ENCODE measurements at regions not wholly inside any gene's neighbourhood (a gene's known extent, or its start where the extent isn't known, plus 50 kb on each side); places are given as distances from the start of the nearest gene placed in this dataset.

DNA sequence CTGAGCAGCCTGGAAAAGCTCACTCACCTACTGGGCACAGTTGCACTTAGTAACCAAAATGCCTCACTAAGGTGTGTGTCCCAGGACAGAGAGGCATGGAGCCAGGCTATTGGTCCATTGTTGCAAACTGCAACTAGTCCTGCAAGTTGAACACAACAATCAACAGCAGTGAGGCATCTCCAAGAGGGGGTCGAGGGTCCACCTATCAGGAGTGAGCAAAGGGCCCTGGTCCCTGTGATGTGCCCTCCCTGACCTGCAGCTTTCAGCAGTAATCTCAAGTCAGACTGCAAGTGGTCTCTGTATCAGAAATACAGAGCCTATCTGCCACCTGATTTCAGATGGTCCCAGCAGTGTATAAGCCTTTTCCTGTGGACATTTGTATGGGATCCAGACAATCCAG is 50.2 kb upstream of the TGM3 start:
- TF ChIP-seq, protein P1, sequence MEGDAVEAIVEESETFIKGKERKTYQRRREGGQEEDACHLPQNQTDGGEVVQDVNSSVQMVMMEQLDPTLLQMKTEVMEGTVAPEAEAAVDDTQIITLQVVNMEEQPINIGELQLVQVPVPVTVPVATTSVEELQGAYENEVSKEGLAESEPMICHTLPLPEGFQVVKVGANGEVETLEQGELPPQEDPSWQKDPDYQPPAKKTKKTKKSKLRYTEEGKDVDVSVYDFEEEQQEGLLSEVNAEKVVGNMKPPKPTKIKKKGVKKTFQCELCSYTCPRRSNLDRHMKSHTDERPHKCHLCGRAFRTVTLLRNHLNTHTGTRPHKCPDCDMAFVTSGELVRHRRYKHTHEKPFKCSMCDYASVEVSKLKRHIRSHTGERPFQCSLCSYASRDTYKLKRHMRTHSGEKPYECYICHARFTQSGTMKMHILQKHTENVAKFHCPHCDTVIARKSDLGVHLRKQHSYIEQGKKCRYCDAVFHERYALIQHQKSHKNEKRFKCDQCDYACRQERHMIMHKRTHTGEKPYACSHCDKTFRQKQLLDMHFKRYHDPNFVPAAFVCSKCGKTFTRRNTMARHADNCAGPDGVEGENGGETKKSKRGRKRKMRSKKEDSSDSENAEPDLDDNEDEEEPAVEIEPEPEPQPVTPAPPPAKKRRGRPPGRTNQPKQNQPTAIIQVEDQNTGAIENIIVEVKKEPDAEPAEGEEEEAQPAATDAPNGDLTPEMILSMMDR (IDR thresholded peaks at IDR 0.05), result no peak
- TF ChIP-seq HMGXB4 (CRISPR knock-in tag; IDR thresholded peaks at IDR 0.05; ENCODE audit: borderline replicate concordance), result no peak
- TF ChIP-seq EP300 (IDR thresholded peaks at IDR 0.05), result no peak
- TF ChIP-seq, protein P2, sequence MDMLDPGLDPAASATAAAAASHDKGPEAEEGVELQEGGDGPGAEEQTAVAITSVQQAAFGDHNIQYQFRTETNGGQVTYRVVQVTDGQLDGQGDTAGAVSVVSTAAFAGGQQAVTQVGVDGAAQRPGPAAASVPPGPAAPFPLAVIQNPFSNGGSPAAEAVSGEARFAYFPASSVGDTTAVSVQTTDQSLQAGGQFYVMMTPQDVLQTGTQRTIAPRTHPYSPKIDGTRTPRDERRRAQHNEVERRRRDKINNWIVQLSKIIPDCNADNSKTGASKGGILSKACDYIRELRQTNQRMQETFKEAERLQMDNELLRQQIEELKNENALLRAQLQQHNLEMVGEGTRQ (IDR thresholded peaks at IDR 0.05), result no peak
- TF ChIP-seq BHLHE40 (IDR thresholded peaks at IDR 0.05; ENCODE audit: low read depth, low read length), result no peak

Data from A549 (cell line).